K562 (cell line): ENCODE measurements at regions not wholly inside any gene's neighbourhood (a gene's known extent, or its start where the extent isn't known, plus 50 kb on each side); places are given as distances from the start of the nearest gene placed in this dataset.

Experiments used
- ATAC-seq: fragments of 200-7000 bp; cut with Tn5 transposase; 3 replicates; pipeline ENCODE4 v1.9.1; 2020; ENCODE audit warnings: moderate library complexity
- BruUV-seq: library from RNA; stranded (reverse); fragments of 400-500 nt; replicated peaks from 2 replicates; lab custom pipeline; 2021; lab: Mats Ljungman, UMichigan
- CTCF ChIA-PET: fragments of 300-600 bp; formaldehyde crosslinking; extraction: SDS; loops from one replicate; lab custom pipeline; 2021; ENCODE audit warnings: low intra/inter-chr PET ratio; lab: Yijun Ruan, JAX
- POLR2A ChIA-PET: fragments of 300-600, 350-650 bp; sonication (Branson Sonifier 250); formaldehyde crosslinking; extraction: SDS; loops from one replicate; lab custom pipeline; 2021; ENCODE audit warnings: antibody characterized with exemption, inconsistent platforms; lab: Yijun Ruan, JAX
- DNase-seq, 4 experiments: peaks; one replicate each; pipeline versions ENCODE4 v3.0.0 to v3.0.0-alpha.2; 2011 to 2018; ENCODE audit warnings: low spot score in 3 of 4, mixed read lengths in 3 of 4; ENCODE audit errors: extremely low read depth in 1 of 4
- FAIRE-seq: peaks from 2 replicates; lab custom pipeline; 2011; peaks lifted over from hg19 to GRCh38; lab: Jason Lieb, UNC
- H2AFZ ChIP-seq: 2 replicates; pipeline ENCODE4 v1.6.0; 2011; ENCODE audit warnings: low read depth, low read length, control low read depth, inconsistent platforms
- H3K27ac ChIP-seq: fragments of 200-600 bp; 3 replicates; pipeline ENCODE4 v1.8.0; 2011; ENCODE audit warnings: low read depth, mild to moderate bottlenecking, control low read depth, inconsistent platforms, low read length, moderate library complexity, mixed read lengths; ENCODE audit errors: extremely low read depth
- H3K27me3 ChIP-seq, 2 experiments: fragments of 300-600 bp in 1 of 2; 2 replicates in 1 of 2; 3 replicates in 1 of 2; pipeline versions ENCODE4 v1.6.0 to v1.8.0; 2011; ENCODE audit warnings: inconsistent platforms in 2 of 2, low read length in 2 of 2, mild to moderate bottlenecking in 1 of 2, mixed read lengths in 1 of 2, moderate library complexity in 1 of 2; ENCODE audit not compliant: control insufficient read depth in 2 of 2, insufficient read depth in 2 of 2
- H3K36me3 ChIP-seq: fragments of 300-600 bp; 3 replicates; pipeline ENCODE4 v1.8.0; 2011; ENCODE audit warnings: mild to moderate bottlenecking, low read length, inconsistent platforms; ENCODE audit not compliant: control insufficient read depth, insufficient read depth
- H3K4me1 ChIP-seq, 2 experiments: fragments of 200-600 bp in 1 of 2; replicated peaks in 1 of 2; 2 replicates in 1 of 2; 3 replicates in 1 of 2; pipeline versions ENCODE4 v1.5.1 to v1.8.0; 2011; ENCODE audit warnings: inconsistent platforms in 2 of 2, low read length in 2 of 2, mild to moderate bottlenecking in 1 of 2, mixed read lengths in 1 of 2, moderate library complexity in 1 of 2; ENCODE audit not compliant: control insufficient read depth in 2 of 2, insufficient read depth in 2 of 2
- H3K4me2 ChIP-seq: 2 replicates; pipeline ENCODE4 v1.6.1; 2011; ENCODE audit warnings: low read length, control low read depth, inconsistent platforms, mixed read lengths; ENCODE audit not compliant: insufficient read depth
- H3K4me3 ChIP-seq: fragments of 200-600 bp; sonication (generic), shearing (Covaris generic); 2 replicates; pipeline ENCODE4 v1.5.1; 2016; ENCODE audit warnings: control low read depth, inconsistent platforms
- H3K79me2 ChIP-seq: fragments of 200-600 bp; 3 replicates; pipeline ENCODE4 v1.8.0; 2011; ENCODE audit warnings: low read length, inconsistent platforms; ENCODE audit not compliant: control insufficient read depth, insufficient read depth
- H3K9ac ChIP-seq, 2 experiments: 2 replicates each; pipeline versions ENCODE4 v1.6.0 to v1.6.1; 2011; ENCODE audit warnings: low read depth in 2 of 2, low read length in 2 of 2, control low read depth in 1 of 2, inconsistent platforms in 1 of 2, mild to moderate bottlenecking in 1 of 2, mixed read lengths in 1 of 2; ENCODE audit not compliant: insufficient read depth in 1 of 2
- H3K9me1 ChIP-seq: one replicate; pipeline ENCODE4 v1.6.0; 2011; ENCODE audit warnings: inconsistent platforms, mild to moderate bottlenecking, low read length, moderate library complexity; ENCODE audit not compliant: control insufficient read depth, insufficient read depth
- H3K9me3 ChIP-seq: replicated peaks from 2 replicates; pipeline ENCODE4 v1.5.1; 2011; ENCODE audit warnings: low read depth, low read length, inconsistent platforms; ENCODE audit not compliant: control insufficient read depth, insufficient read depth
- H4K20me1 ChIP-seq: replicated peaks from 2 replicates; pipeline ENCODE4 v1.6.1; 2011; ENCODE audit warnings: low read length, inconsistent platforms, mixed read lengths; ENCODE audit not compliant: control insufficient read depth, insufficient read depth
- BRF2 ChIP-seq: IDR thresholded peaks from 3 replicates; pipeline ENCODE4 v1.6.1; 2011; ENCODE audit warnings: borderline replicate concordance, mild to moderate bottlenecking; ENCODE audit not compliant: insufficient read length, insufficient read depth
- COPS2 ChIP-seq: fragments of 450-650 bp; conservative IDR thresholded peaks from 2 replicates; pipeline ENCODE4 v1.6.1; 2016; ENCODE audit warnings: mild to moderate bottlenecking, moderate library complexity
- FOS ChIP-seq: IDR thresholded peaks from 3 replicates; pipeline ENCODE4 v1.6.1; 2011; ENCODE audit not compliant: insufficient read length; ENCODE audit errors: extremely low read depth
- ILF3 ChIP-seq: fragments of 450-650 bp; IDR thresholded peaks from 2 replicates; pipeline ENCODE4 v1.6.1; 2018; ENCODE audit warnings: antibody characterized with exemption, mild to moderate bottlenecking, moderate library complexity, borderline replicate concordance
- KLF16 ChIP-seq: IDR thresholded peaks from 2 replicates; pipeline ENCODE4 v1.6.1; 2016; ENCODE audit warnings: antibody characterized with exemption
- MLX ChIP-seq, 2 experiments: fragments of 450-650 bp in 1 of 2; sonication (generic) in 1 of 2; formaldehyde crosslinking; conservative IDR thresholded peaks; 2 replicates each; pipeline versions ENCODE4 v1.4.0 to v1.8.1; 2020 to 2022; ENCODE audit warnings: mild to moderate bottlenecking in 1 of 2, missing genetic modification reagents in 1 of 2
- MTA3 ChIP-seq: fragments of 450-650 bp; formaldehyde crosslinking; IDR thresholded peaks from 2 replicates; pipeline ENCODE4 v1.6.1; 2017; ENCODE audit warnings: mild to moderate bottlenecking, borderline replicate concordance
- PHF20 ChIP-seq: fragments of 450-650 bp; IDR thresholded peaks from 2 replicates; pipeline ENCODE4 v1.6.1; 2018; ENCODE audit not compliant: partially characterized antibody
- SNIP1 ChIP-seq: fragments of 450-650 bp; IDR thresholded peaks from 2 replicates; pipeline ENCODE4 v1.7.1; 2017; ENCODE audit warnings: low read depth, mild to moderate bottlenecking
- STAT5A ChIP-seq: IDR thresholded peaks from 2 replicates; pipeline ENCODE4 v1.6.1; 2012; ENCODE audit warnings: low read length, inconsistent platforms, borderline replicate concordance
- STAT6 ChIP-seq: sonication (generic); formaldehyde crosslinking; IDR thresholded peaks from 2 replicates; pipeline ENCODE4 v1.8.1; 2023; ENCODE audit warnings: mild to moderate bottlenecking, missing genetic modification reagents
- ZC3H4 ChIP-seq: sonication (generic); formaldehyde crosslinking; IDR thresholded peaks from 2 replicates; pipeline ENCODE4 v1.9.0; 2021; ENCODE audit warnings: missing genetic modification reagents, borderline replicate concordance
- ZFP30 ChIP-seq: fragments of 250-450 bp; sonication (Bioruptor Pico); IDR thresholded peaks from 2 replicates; pipeline ENCODE4 v1.8.0; 2022; ENCODE audit warnings: moderate library complexity, mild to moderate bottlenecking, inconsistent platforms, borderline replicate concordance
- ZNF121 ChIP-seq: sonication (generic); formaldehyde crosslinking; conservative IDR thresholded peaks from 2 replicates; pipeline ENCODE4 v1.8.0; 2022; ENCODE audit warnings: missing genetic modification reagents
- ZNF124 ChIP-seq: sonication (generic); formaldehyde crosslinking; IDR thresholded peaks from 2 replicates; pipeline ENCODE4 v1.8.1; 2022; ENCODE audit warnings: missing genetic modification reagents
- ZNF282 ChIP-seq: sonication (generic); formaldehyde crosslinking; IDR thresholded peaks from 2 replicates; pipeline ENCODE4 v1.8.1; 2023; ENCODE audit warnings: missing genetic modification reagents
- ZNF436 ChIP-seq: fragments of 250-450, 450-650 bp; sonication (Bioruptor Pico); formaldehyde crosslinking; IDR thresholded peaks from 2 replicates; pipeline ENCODE4 v1.7.0; 2020; ENCODE audit warnings: mild to moderate bottlenecking
- WGBS: fragments of 100-300 bp; shearing (Covaris generic); methylation state at CpG from one replicate; pipeline ENCODE4 v1.1.6; 2016; ENCODE audit warnings: low coverage, mixed read lengths; ENCODE audit not compliant: insufficient coverage; ENCODE audit errors: missing lambda C conversion rate; 5-methylcytosine and 5-hydroxymethylcytosine counted together
- in situ Hi-C: fragments of 300-500 bp; cut with MboI; formaldehyde crosslinking; loops from 4 replicates; pipeline ENCODE4 v1.15.0; 2018; ENCODE audit warnings: inconsistent platforms, mixed read lengths
- intact Hi-C: fragments of 100-400 bp; cut with micrococcal nuclease; formaldehyde crosslinking; loops from 2 replicates; pipeline ENCODE4 v1.14.2; 2022

DNA sequence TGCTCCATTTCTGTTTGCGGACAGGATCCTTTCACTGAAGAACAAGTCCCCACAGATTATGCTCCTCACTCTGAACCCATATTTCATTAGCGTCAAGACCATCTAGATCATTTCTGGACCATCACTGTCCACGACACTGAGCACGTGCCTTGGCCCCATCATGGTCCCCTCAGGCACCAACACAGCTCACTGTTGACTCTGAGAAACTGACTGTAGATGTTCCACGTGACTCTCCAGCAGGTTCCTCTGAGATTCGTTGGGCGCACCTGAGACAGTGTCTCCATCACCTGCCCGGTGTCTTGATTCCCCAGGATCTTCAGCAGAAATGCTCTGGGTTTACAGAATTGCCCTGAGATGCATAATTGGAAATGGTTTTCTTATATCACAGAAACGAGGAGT, 985.4 kb downstream of the TMEM121 start:
- Histone ChIP-seq H4K20me1 (no peaks in the 10 kb centered on the region), H3K9me1 (no peaks in the 10 kb centered on the region), H3K4me2 (no peak overlapping the region), H3K4me1 (no peaks in the 10 kb centered on the region), H3K36me3 (no peaks in the 10 kb centered on the region), H3K4me3 (no peak overlapping the region), H2AFZ (no peak overlapping the region), H3K27me3 (no peaks in the 10 kb centered on the region), H3K9ac (no peak overlapping the region), H3K9me3 (no peaks in the 10 kb centered on the region), H3K79me2 (no peaks in the 10 kb centered on the region), H3K27ac (no peak overlapping the region)
- ATAC-seq (no peak), FAIRE-seq (no peak), DNase-seq (no peak)
- 8% methylated on average over 7 of the region's 9 CpGs for WGBS
- BruUV-seq, result no TSS peak
- ChIA-PET POLR2A (no interaction called here), CTCF (interaction anchor here (0.5 kb wide), 1 partner anchor 96 kb away, joined by 4 read pairs; no protein-coding TSS in a partner anchor)
- in situ Hi-C loops, result no loop called here
- intact Hi-C loops, result no loop called here
- TF ChIP-seq MLX (CRISPR knock-in tag; conservative IDR thresholded peaks at IDR 0.05) (no peak), BRF2 (no peak), SNIP1 (no peak), ZNF282 (CRISPR knock-in tag) (no peak), FOS (no peak), STAT6 (CRISPR knock-in tag) (no peak), COPS2 (no peak), KLF16 (no peak), ILF3 (no peak), ZNF124 (CRISPR knock-in tag) (no peak), ZNF436 (no peak), ZFP30 (CRISPR knock-in tag) (no peak), ZC3H4 (CRISPR knock-in tag) (no peak), MTA3 (no peak), ZNF121 (no peak), PHF20 (no peak), STAT5A (no peak)
